GM23338 (cell line): ENCODE measurements at regions not wholly inside any gene's neighbourhood (a gene's known extent, or its start where the extent isn't known, plus 50 kb on each side); places are given as distances from the start of the nearest gene placed in this dataset.

Source experiments
- ATAC-seq: fragments of 200-7000 bp; cut with Tn5 transposase; 3 replicates; pipeline ENCODE4 v1.9.1; 2020
- DNase-seq: peaks from one replicate; pipeline ENCODE4 v3.0.0-alpha.2; 2015; ENCODE audit warnings: low spot score
- H2AFZ ChIP-seq: fragments of 200-600 bp; sonication (generic); 2 replicates; pipeline ENCODE4 v1.8.0; 2016; ENCODE audit warnings: antibody characterized with exemption, mild to moderate bottlenecking, moderate library complexity
- H3F3A ChIP-seq: fragments of 200-600 bp; sonication (generic); replicated peaks from 2 replicates; pipeline ENCODE4 v1.8.0; 2017; ENCODE audit warnings: antibody characterized with exemption, mixed run types, low read depth
- H3K27ac ChIP-seq: fragments of 200-600 bp; sonication (generic); 2 replicates; pipeline ENCODE4 v1.6.1; 2016; ENCODE audit warnings: low read depth
- H3K27me3 ChIP-seq: fragments of 200-600 bp; sonication (generic); 2 replicates; pipeline ENCODE4 v1.8.0; 2016; ENCODE audit warnings: mild to moderate bottlenecking, mixed run types, moderate library complexity; ENCODE audit not compliant: insufficient read depth
- H3K36me3 ChIP-seq: fragments of 200-600 bp; sonication (generic); 2 replicates; pipeline ENCODE4 v1.8.0; 2016; ENCODE audit warnings: mild to moderate bottlenecking; ENCODE audit not compliant: insufficient read depth
- H3K4me1 ChIP-seq: fragments of 200-600 bp; sonication (generic); 2 replicates; pipeline ENCODE4 v1.8.0; 2016; ENCODE audit warnings: mild to moderate bottlenecking, moderate library complexity; ENCODE audit not compliant: insufficient read depth
- H3K4me2 ChIP-seq: fragments of 200-600 bp; sonication (generic); 2 replicates; pipeline ENCODE4 v1.7.1; 2017; ENCODE audit warnings: mixed run types
- H3K4me3 ChIP-seq: fragments of 200-600 bp; sonication (generic); 2 replicates; pipeline ENCODE4 v1.6.1; 2016; ENCODE audit warnings: mixed run types
- H3K79me2 ChIP-seq: fragments of 200-600 bp; sonication (generic); replicated peaks from 2 replicates; pipeline ENCODE4 v1.8.0; 2017; ENCODE audit warnings: mild to moderate bottlenecking; ENCODE audit not compliant: insufficient read depth
- H3K9me2 ChIP-seq: fragments of 200-600 bp; sonication (generic); 2 replicates; pipeline ENCODE4 v1.8.0; 2017; ENCODE audit not compliant: insufficient read depth
- H4K20me1 ChIP-seq: fragments of 200-600 bp; sonication (generic); replicated peaks from 2 replicates; pipeline ENCODE4 v1.8.0; 2017; ENCODE audit warnings: mild to moderate bottlenecking; ENCODE audit not compliant: insufficient read depth
- H3K27ac Mint-ChIP-seq: 2 replicates; pipeline ENCODE4 v1.8.0; 2020; ENCODE audit warnings: inconsistent platforms, mild to moderate bottlenecking, moderate library complexity, mixed read lengths
- H3K27me3 Mint-ChIP-seq: 3 replicates; pipeline ENCODE4 v1.8.0; 2022; ENCODE audit warnings: low read depth, mild to moderate bottlenecking, moderate library complexity, mixed read lengths, inconsistent platforms; ENCODE audit not compliant: insufficient read depth, poor library complexity
- H3K36me3 Mint-ChIP-seq: 3 replicates; pipeline ENCODE4 v1.8.0; 2021; ENCODE audit warnings: low read depth, mild to moderate bottlenecking, inconsistent platforms, moderate library complexity, mixed read lengths
- H3K4me1 Mint-ChIP-seq: 3 replicates; pipeline ENCODE4 v1.8.0; 2020; ENCODE audit warnings: mild to moderate bottlenecking, inconsistent platforms, mixed read lengths
- H3K4me3 Mint-ChIP-seq: 3 replicates; pipeline ENCODE4 v1.8.0; 2021; ENCODE audit warnings: moderate library complexity, mild to moderate bottlenecking, inconsistent platforms, mixed read lengths
- H3K9me3 Mint-ChIP-seq: 3 replicates; pipeline ENCODE4 v1.8.0; 2020; ENCODE audit warnings: moderate library complexity, mild to moderate bottlenecking, inconsistent platforms, mixed read lengths
- CREB1 ChIP-seq: fragments of 250-450 bp; sonication (Bioruptor Pico); IDR thresholded peaks from 2 replicates; pipeline ENCODE4 v1.5.0; 2020; ENCODE audit warnings: low read depth, mild to moderate bottlenecking, moderate library complexity
- EZH2 ChIP-seq: fragments of 200-600 bp; sonication (generic); IDR thresholded peaks from one replicate; pipeline ENCODE4 v1.8.0; 2017; ENCODE audit warnings: antibody characterized with exemption, mild to moderate bottlenecking, low read depth; ENCODE audit not compliant: unreplicated experiment
- JUNB ChIP-seq: IDR thresholded peaks from one replicate; pipeline ENCODE4 v1.6.1; 2016; ENCODE audit warnings: antibody characterized with exemption; ENCODE audit not compliant: unreplicated experiment
- NANOG ChIP-seq: IDR thresholded peaks from 2 replicates; pipeline ENCODE4 v1.6.1; 2016; ENCODE audit warnings: antibody characterized with exemption, borderline replicate concordance
- POLR2AphosphoS5 ChIP-seq: IDR thresholded peaks from 2 replicates; pipeline ENCODE4 v1.6.1; 2016; ENCODE audit warnings: antibody characterized with exemption, low read depth
- STAT1 ChIP-seq: IDR thresholded peaks from one replicate; pipeline ENCODE4 v1.6.1; 2016; ENCODE audit warnings: antibody characterized with exemption; ENCODE audit not compliant: unreplicated experiment
- ZNF331 ChIP-seq: fragments of 250-450 bp; sonication (Bioruptor Pico); IDR thresholded peaks from 2 replicates; pipeline ENCODE4 v1.5.0; 2020; ENCODE audit warnings: low read depth, mild to moderate bottlenecking, moderate library complexity
- TF ChIP-seq, protein P1 (sequence below), 2 experiments: fragments of 200-600 bp in 1 of 2; sonication (generic) in 1 of 2; conservative IDR thresholded peaks; 2 replicates each; pipeline versions ENCODE4 v1.5.1 to v1.6.1; 2016 to 2017; ENCODE audit warnings: antibody characterized with exemption in 2 of 2, low read depth in 2 of 2, mild to moderate bottlenecking in 2 of 2, moderate library complexity in 1 of 2
- TF ChIP-seq, protein P2 (sequence below): IDR thresholded peaks from one replicate; pipeline ENCODE4 v1.6.1; 2018; ENCODE audit warnings: antibody characterized with exemption; ENCODE audit not compliant: unreplicated experiment
- TF ChIP-seq, protein P3 (sequence below): IDR thresholded peaks from 2 replicates; pipeline ENCODE4 v1.6.1; 2016; ENCODE audit warnings: antibody characterized with exemption
- TF ChIP-seq, protein P4 (sequence below): fragments of 250-450 bp; sonication (Bioruptor Pico); IDR thresholded peaks from 2 replicates; pipeline ENCODE4 v1.5.0; 2020; ENCODE audit warnings: mild to moderate bottlenecking, moderate library complexity

DNA sequence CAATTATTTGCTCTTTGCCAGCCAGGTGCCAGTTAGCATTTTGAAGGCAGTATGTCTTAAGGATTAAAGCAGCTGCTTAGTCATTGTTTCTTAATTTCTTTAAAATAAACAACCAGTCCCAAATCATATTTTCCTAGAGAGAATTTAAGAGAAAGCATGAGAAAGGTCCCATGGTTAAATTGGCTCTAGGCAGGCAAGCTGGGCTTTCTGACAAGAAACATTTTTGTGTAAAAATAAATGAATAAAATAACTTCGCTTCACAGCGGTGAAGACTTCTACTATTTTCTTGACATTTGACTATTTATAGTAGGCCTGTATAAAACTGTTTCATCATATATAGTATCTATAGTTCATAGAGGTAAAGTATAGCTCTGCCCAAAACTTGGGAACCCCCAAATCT lies 617.7 kb upstream of the C9orf72 start:
- H3K79me2 ChIP-seq: no peaks in the 10 kb centered on the region
- H3K9me2 ChIP-seq: no peaks in the 10 kb centered on the region
- no peak overlapping the region for H3K4me2 ChIP-seq
- no peaks in the 10 kb centered on the region for H3K27me3 ChIP-seq
- no peaks in the 10 kb centered on the region for H4K20me1 ChIP-seq
- peaks cover 7% of the 10 kb centered on the region; the same call in 2 of the 3 replicates for H3K9me3 Mint-ChIP-seq
- ATAC-seq (no peak), DNase-seq (no peak)
- H3K4me3 Mint-ChIP-seq: no peak overlapping the region
- H3K27me3 Mint-ChIP-seq: no peaks in the 10 kb centered on the region
- H3K36me3 ChIP-seq: no peaks in the 10 kb centered on the region
- no peaks in the 10 kb centered on the region for H3K36me3 Mint-ChIP-seq
- no peaks in the 10 kb centered on the region for H3F3A ChIP-seq
- no peaks in the 10 kb centered on the region for H3K4me1 ChIP-seq
- H3K4me3 ChIP-seq: no peak overlapping the region
- H2AFZ ChIP-seq: no peak overlapping the region
- no peaks in the 10 kb centered on the region for H3K4me1 Mint-ChIP-seq
- TF ChIP-seq POLR2AphosphoS5: no peak
- TF ChIP-seq, protein P1, sequence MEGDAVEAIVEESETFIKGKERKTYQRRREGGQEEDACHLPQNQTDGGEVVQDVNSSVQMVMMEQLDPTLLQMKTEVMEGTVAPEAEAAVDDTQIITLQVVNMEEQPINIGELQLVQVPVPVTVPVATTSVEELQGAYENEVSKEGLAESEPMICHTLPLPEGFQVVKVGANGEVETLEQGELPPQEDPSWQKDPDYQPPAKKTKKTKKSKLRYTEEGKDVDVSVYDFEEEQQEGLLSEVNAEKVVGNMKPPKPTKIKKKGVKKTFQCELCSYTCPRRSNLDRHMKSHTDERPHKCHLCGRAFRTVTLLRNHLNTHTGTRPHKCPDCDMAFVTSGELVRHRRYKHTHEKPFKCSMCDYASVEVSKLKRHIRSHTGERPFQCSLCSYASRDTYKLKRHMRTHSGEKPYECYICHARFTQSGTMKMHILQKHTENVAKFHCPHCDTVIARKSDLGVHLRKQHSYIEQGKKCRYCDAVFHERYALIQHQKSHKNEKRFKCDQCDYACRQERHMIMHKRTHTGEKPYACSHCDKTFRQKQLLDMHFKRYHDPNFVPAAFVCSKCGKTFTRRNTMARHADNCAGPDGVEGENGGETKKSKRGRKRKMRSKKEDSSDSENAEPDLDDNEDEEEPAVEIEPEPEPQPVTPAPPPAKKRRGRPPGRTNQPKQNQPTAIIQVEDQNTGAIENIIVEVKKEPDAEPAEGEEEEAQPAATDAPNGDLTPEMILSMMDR (conservative IDR thresholded peaks at IDR 0.05; ENCODE audit: low read depth in 2 of 2): no peak
- no peak for TF ChIP-seq CREB1 (CRISPR knock-in tag)
- TF ChIP-seq ZNF331 (CRISPR knock-in tag): no peak
- no peak for TF ChIP-seq JUNB
- TF ChIP-seq, protein P2, sequence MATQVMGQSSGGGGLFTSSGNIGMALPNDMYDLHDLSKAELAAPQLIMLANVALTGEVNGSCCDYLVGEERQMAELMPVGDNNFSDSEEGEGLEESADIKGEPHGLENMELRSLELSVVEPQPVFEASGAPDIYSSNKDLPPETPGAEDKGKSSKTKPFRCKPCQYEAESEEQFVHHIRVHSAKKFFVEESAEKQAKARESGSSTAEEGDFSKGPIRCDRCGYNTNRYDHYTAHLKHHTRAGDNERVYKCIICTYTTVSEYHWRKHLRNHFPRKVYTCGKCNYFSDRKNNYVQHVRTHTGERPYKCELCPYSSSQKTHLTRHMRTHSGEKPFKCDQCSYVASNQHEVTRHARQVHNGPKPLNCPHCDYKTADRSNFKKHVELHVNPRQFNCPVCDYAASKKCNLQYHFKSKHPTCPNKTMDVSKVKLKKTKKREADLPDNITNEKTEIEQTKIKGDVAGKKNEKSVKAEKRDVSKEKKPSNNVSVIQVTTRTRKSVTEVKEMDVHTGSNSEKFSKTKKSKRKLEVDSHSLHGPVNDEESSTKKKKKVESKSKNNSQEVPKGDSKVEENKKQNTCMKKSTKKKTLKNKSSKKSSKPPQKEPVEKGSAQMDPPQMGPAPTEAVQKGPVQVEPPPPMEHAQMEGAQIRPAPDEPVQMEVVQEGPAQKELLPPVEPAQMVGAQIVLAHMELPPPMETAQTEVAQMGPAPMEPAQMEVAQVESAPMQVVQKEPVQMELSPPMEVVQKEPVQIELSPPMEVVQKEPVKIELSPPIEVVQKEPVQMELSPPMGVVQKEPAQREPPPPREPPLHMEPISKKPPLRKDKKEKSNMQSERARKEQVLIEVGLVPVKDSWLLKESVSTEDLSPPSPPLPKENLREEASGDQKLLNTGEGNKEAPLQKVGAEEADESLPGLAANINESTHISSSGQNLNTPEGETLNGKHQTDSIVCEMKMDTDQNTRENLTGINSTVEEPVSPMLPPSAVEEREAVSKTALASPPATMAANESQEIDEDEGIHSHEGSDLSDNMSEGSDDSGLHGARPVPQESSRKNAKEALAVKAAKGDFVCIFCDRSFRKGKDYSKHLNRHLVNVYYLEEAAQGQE: no peak
- TF ChIP-seq STAT1: no peak
- no peak for TF ChIP-seq EZH2
- TF ChIP-seq, protein P3, sequence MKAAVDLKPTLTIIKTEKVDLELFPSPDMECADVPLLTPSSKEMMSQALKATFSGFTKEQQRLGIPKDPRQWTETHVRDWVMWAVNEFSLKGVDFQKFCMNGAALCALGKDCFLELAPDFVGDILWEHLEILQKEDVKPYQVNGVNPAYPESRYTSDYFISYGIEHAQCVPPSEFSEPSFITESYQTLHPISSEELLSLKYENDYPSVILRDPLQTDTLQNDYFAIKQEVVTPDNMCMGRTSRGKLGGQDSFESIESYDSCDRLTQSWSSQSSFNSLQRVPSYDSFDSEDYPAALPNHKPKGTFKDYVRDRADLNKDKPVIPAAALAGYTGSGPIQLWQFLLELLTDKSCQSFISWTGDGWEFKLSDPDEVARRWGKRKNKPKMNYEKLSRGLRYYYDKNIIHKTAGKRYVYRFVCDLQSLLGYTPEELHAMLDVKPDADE: no peak
- TF ChIP-seq, protein P4, sequence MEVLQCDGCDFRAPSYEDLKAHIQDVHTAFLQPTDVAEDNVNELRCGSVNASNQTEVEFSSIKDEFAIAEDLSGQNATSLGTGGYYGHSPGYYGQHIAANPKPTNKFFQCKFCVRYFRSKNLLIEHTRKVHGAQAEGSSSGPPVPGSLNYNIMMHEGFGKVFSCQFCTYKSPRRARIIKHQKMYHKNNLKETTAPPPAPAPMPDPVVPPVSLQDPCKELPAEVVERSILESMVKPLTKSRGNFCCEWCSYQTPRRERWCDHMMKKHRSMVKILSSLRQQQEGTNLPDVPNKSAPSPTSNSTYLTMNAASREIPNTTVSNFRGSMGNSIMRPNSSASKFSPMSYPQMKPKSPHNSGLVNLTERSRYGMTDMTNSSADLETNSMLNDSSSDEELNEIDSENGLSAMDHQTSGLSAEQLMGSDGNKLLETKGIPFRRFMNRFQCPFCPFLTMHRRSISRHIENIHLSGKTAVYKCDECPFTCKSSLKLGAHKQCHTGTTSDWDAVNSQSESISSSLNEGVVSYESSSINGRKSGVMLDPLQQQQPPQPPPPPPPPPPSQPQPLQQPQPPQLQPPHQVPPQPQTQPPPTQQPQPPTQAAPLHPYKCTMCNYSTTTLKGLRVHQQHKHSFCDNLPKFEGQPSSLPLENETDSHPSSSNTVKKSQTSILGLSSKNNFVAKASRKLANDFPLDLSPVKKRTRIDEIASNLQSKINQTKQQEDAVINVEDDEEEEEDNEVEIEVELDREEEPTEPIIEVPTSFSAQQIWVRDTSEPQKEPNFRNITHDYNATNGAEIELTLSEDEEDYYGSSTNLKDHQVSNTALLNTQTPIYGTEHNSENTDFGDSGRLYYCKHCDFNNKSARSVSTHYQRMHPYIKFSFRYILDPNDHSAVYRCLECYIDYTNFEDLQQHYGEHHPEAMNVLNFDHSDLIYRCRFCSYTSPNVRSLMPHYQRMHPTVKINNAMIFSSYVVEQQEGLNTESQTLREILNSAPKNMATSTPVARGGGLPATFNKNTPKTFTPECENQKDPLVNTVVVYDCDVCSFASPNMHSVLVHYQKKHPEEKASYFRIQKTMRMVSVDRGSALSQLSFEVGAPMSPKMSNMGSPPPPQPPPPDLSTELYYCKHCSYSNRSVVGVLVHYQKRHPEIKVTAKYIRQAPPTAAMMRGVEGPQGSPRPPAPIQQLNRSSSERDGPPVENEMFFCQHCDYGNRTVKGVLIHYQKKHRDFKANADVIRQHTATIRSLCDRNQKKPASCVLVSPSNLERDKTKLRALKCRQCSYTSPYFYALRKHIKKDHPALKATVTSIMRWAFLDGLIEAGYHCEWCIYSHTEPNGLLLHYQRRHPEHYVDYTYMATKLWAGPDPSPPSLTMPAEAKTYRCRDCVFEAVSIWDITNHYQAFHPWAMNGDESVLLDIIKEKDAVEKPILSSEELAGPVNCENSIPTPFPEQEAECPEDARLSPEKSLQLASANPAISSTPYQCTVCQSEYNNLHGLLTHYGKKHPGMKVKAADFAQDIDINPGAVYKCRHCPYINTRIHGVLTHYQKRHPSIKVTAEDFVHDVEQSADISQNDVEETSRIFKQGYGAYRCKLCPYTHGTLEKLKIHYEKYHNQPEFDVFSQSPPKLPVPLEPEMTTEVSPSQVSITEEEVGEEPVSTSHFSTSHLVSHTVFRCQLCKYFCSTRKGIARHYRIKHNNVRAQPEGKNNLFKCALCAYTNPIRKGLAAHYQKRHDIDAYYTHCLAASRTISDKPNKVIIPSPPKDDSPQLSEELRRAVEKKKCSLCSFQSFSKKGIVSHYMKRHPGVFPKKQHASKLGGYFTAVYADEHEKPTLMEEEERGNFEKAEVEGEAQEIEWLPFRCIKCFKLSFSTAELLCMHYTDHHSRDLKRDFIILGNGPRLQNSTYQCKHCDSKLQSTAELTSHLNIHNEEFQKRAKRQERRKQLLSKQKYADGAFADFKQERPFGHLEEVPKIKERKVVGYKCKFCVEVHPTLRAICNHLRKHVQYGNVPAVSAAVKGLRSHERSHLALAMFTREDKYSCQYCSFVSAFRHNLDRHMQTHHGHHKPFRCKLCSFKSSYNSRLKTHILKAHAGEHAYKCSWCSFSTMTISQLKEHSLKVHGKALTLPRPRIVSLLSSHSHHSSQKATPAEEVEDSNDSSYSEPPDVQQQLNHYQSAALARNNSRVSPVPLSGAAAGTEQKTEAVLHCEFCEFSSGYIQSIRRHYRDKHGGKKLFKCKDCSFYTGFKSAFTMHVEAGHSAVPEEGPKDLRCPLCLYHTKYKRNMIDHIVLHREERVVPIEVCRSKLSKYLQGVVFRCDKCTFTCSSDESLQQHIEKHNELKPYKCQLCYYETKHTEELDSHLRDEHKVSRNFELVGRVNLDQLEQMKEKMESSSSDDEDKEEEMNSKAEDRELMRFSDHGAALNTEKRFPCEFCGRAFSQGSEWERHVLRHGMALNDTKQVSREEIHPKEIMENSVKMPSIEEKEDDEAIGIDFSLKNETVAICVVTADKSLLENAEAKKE (CRISPR knock-in tag): no peak
- no peak for TF ChIP-seq NANOG
- no peak overlapping the region for H3K27ac Mint-ChIP-seq
- H3K27ac ChIP-seq: no peak overlapping the region
